HepG2 (cell line): ENCODE measurements at regions not wholly inside any gene's neighbourhood (a gene's known extent, or its start where the extent isn't known, plus 50 kb on each side); places are given as distances from the start of the nearest gene placed in this dataset.

Source experiments
- ATAC-seq: fragments of 200-7000 bp; cut with Tn5 transposase; 3 replicates; pipeline ENCODE4 v1.9.1; 2020; ENCODE audit warnings: mild to moderate bottlenecking, moderate library complexity
- BruUV-seq: library from RNA; stranded (reverse); fragments of 400-500 nt; replicated peaks from 2 replicates; lab custom pipeline; 2021; lab: Mats Ljungman, UMichigan
- CTCF ChIA-PET: fragments of 300-600 bp; formaldehyde crosslinking; extraction: SDS; loops from one replicate; lab custom pipeline; 2021; ENCODE audit warnings: low total read pairs, inconsistent platforms, low intra/inter-chr PET ratio; lab: Yijun Ruan, JAX
- POLR2A ChIA-PET: fragments of 350-600 bp; sonication (Branson Sonifier 250); formaldehyde crosslinking; loops from one replicate; lab custom pipeline; 2020; ENCODE audit warnings: antibody characterized with exemption, inconsistent platforms; lab: Yijun Ruan, JAX
- DNase-seq: peaks from one replicate; pipeline ENCODE4 v3.0.0-alpha.2; 2015; ENCODE audit warnings: low spot score
- FAIRE-seq: peaks from 3 replicates; lab custom pipeline; 2011; peaks lifted over from hg19 to GRCh38; lab: Jason Lieb, UNC
- H2AFZ ChIP-seq: one replicate; pipeline ENCODE4 v1.6.1; 2011; ENCODE audit warnings: low read length, inconsistent platforms
- H3K27ac ChIP-seq: fragments of 300-600 bp; 3 replicates; pipeline ENCODE4 v1.8.0; 2011; ENCODE audit warnings: mixed run types, mild to moderate bottlenecking, mixed read lengths, low read length, inconsistent platforms; ENCODE audit not compliant: insufficient read depth; ENCODE audit errors: extremely low read length
- H3K27me3 ChIP-seq, 2 experiments: fragments of 200-600 bp in 1 of 2; 2 replicates in 1 of 2; 3 replicates in 1 of 2; pipeline versions ENCODE4 v1.6.0 to v1.8.0; 2011; ENCODE audit warnings: low read length in 2 of 2, mild to moderate bottlenecking in 2 of 2, moderate library complexity in 2 of 2, inconsistent platforms in 1 of 2; ENCODE audit not compliant: insufficient read depth in 2 of 2, control insufficient read depth in 1 of 2
- H3K36me3 ChIP-seq, 2 experiments: fragments of 200-600 bp in 1 of 2; replicated peaks in 1 of 2; 2 replicates in 1 of 2; 3 replicates in 1 of 2; pipeline versions ENCODE4 v1.5.1 to v1.8.0; 2011; ENCODE audit warnings: low read length in 2 of 2, inconsistent platforms in 1 of 2; ENCODE audit not compliant: insufficient read depth in 2 of 2, control insufficient read depth in 1 of 2
- H3K4me1 ChIP-seq: 2 replicates; pipeline ENCODE4 v1.5.1; 2012; ENCODE audit warnings: low read length, inconsistent platforms; ENCODE audit not compliant: insufficient read depth
- H3K4me2 ChIP-seq: 2 replicates; pipeline ENCODE4 v1.6.0; 2011; ENCODE audit warnings: low read depth, low read length, inconsistent platforms
- H3K4me3 ChIP-seq, 3 experiments: fragments of 200-600 bp in 1 of 3; sonication (generic), shearing (Covaris generic) in 1 of 3; replicated peaks in 1 of 3; 2 replicates each; pipeline ENCODE4 v1.5.1; 2011 to 2016; ENCODE audit warnings: low read length in 3 of 3, inconsistent platforms in 2 of 3, low read depth in 2 of 3, mild to moderate bottlenecking in 2 of 3, control low read depth in 1 of 3, mixed read lengths in 1 of 3; ENCODE audit not compliant: insufficient read depth in 1 of 3
- H3K79me2 ChIP-seq: one replicate; pipeline ENCODE4 v1.6.1; 2011; ENCODE audit warnings: low read length, inconsistent platforms; ENCODE audit not compliant: insufficient read depth
- H3K9ac ChIP-seq: 2 replicates; pipeline ENCODE4 v1.6.0; 2011; ENCODE audit warnings: mild to moderate bottlenecking, low read depth, low read length, inconsistent platforms; ENCODE audit not compliant: insufficient read depth
- H3K9me3 ChIP-seq: 2 replicates; pipeline ENCODE4 v1.5.1; 2012; ENCODE audit warnings: mild to moderate bottlenecking, low read length
- H4K20me1 ChIP-seq: 2 replicates; pipeline ENCODE4 v1.6.0; 2011; ENCODE audit warnings: inconsistent platforms, mild to moderate bottlenecking, low read length, moderate library complexity; ENCODE audit not compliant: insufficient read depth
- CCDC6 ChIP-seq: sonication (generic); formaldehyde crosslinking; IDR thresholded peaks from 2 replicates; pipeline ENCODE4 v1.8.1; 2022; ENCODE audit warnings: mild to moderate bottlenecking, missing genetic modification reagents, moderate library complexity
- ELF1 ChIP-seq: sonication (generic); formaldehyde crosslinking; IDR thresholded peaks from 2 replicates; pipeline ENCODE4 v1.4.0; 2020; ENCODE audit warnings: missing genetic modification reagents
- EP300 ChIP-seq, 3 experiments: sonication (generic) in 1 of 3; formaldehyde crosslinking in 1 of 3; IDR thresholded peaks; 2 replicates each; pipeline versions ENCODE4 v1.5.1 to v1.6.1; 2011 to 2020; ENCODE audit warnings: low read depth in 2 of 3, low read length in 2 of 3, borderline replicate concordance in 1 of 3, improper control_type of control experiment in 1 of 3, mild to moderate bottlenecking in 1 of 3, missing genetic modification reagents in 1 of 3, moderate library complexity in 1 of 3
- KDM5B ChIP-seq: sonication (generic); formaldehyde crosslinking; IDR thresholded peaks from 2 replicates; pipeline ENCODE4 v1.4.0; 2020; ENCODE audit warnings: missing genetic modification reagents, mild to moderate bottlenecking, borderline replicate concordance
- MBNL3 ChIP-seq: fragments of 250-450 bp; sonication (Bioruptor Pico); conservative IDR thresholded peaks from 2 replicates; pipeline ENCODE4 v1.8.0; 2022; ENCODE audit warnings: mild to moderate bottlenecking, inconsistent platforms
- PLRG1 ChIP-seq: fragments of 450-650 bp; conservative IDR thresholded peaks from 2 replicates; pipeline ENCODE4 v1.6.1; 2016
- PLSCR1 ChIP-seq: sonication (generic); formaldehyde crosslinking; IDR thresholded peaks from 2 replicates; pipeline ENCODE4 v1.5.0; 2020; ENCODE audit warnings: missing genetic modification reagents, mild to moderate bottlenecking, borderline replicate concordance
- ZNF546 ChIP-seq: sonication (generic); formaldehyde crosslinking; conservative IDR thresholded peaks from 2 replicates; pipeline ENCODE4 v1.8.1; 2023; ENCODE audit warnings: mild to moderate bottlenecking, missing genetic modification reagents
- WGBS: methylation state at CpG from one replicate; pipeline ENCODE4 v1.1.6; 2017; ENCODE audit warnings: low lambda C conversion rate; 5-methylcytosine and 5-hydroxymethylcytosine counted together
- in situ Hi-C: cut with HindIII; loops from 2 replicates; pipeline ENCODE4 v1.10.0; 2017; ENCODE audit warnings: low pct_unique_long_range_greater_than_20kb; ENCODE audit not compliant: extremely low pct_ligation_motif_present
- intact Hi-C: fragments of 100-400 bp; cut with micrococcal nuclease; formaldehyde crosslinking; loops from one replicate; pipeline ENCODE4 v1.10.0; 2022; ENCODE audit not compliant: unreplicated experiment
- TF ChIP-seq, protein P1 (sequence below): sonication (generic); formaldehyde crosslinking; IDR thresholded peaks from 2 replicates; pipeline ENCODE4 v1.5.1; 2020; ENCODE audit warnings: mild to moderate bottlenecking, missing genetic modification reagents, borderline replicate concordance
- TF ChIP-seq, protein P2 (sequence below): sonication (generic); formaldehyde crosslinking; IDR thresholded peaks from 2 replicates; pipeline ENCODE4 v1.8.1; 2023; ENCODE audit warnings: mild to moderate bottlenecking, missing genetic modification reagents, borderline replicate concordance

DNA sequence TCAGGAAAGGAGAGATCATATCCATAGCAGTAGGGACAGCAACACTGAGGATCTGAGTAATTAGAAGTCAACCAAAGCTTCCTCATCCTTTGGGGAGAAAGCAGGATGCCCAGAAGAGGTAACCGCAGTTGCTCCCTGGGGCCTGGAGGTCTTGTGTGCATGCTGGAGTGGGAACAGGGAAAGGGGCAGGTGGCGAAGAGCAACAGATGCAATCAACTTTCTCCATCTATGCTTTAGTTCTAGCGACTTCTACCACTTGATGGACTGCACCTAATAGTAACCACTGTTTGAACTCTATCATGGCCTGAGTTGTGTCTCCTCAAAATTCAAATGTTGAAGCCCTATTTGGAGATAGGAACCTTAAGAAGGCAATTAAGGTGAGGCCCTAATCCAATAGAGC, 503.8 kb downstream of the NPIPA7 start:
- Histone ChIP-seq H3K9ac (no peak overlapping the region), H3K4me2 (no peak overlapping the region), H3K36me3 (no peaks in the 10 kb centered on the region), H3K4me1 (no peaks in the 10 kb centered on the region), H3K79me2 (no peaks in the 10 kb centered on the region), H4K20me1 (no peaks in the 10 kb centered on the region), H3K27ac (no peak overlapping the region), H3K27me3 (peaks cover 0 to 8% of the 10 kb centered on the region in 2 experiments; a peak in 1 of 5 replicates), H2AFZ (no peak overlapping the region), H3K4me3 (no peak overlapping the region), H3K9me3 (no peaks in the 10 kb centered on the region)
- ChIA-PET CTCF (no interaction called here), POLR2A (no interaction called here)
- 5% methylated on average over 3 of the region's 3 CpGs for WGBS
- in situ Hi-C loops (no loop called here), intact Hi-C loops (no loop called here)
- no peak for FAIRE-seq
- ATAC-seq = no peak
- BruUV-seq = no TSS peak
- no peak for DNase-seq
- TF ChIP-seq PLRG1 (no peak), MBNL3 (CRISPR knock-in tag) (no peak), PLSCR1 (CRISPR knock-in tag) (no peak), KDM5B (CRISPR knock-in tag) (no peak), ELF1 (CRISPR knock-in tag) (no peak)

GRCh38 chr16:16884451-16884850, 505.5 kb downstream of the NPIPA7 start:
- Histone ChIP-seq H2AFZ (no peak overlapping the region), H3K79me2 (no peaks in the 10 kb centered on the region), H3K4me1 (no peaks in the 10 kb centered on the region), H3K36me3 (no peaks in the 10 kb centered on the region), H3K9ac (no peak overlapping the region), H3K27ac (no peak overlapping the region), H4K20me1 (no peaks in the 10 kb centered on the region), H3K4me3 (no peak overlapping the region), H3K9me3 (no peaks in the 10 kb centered on the region), H3K27me3 (peaks cover 0 to 22% of the 10 kb centered on the region in 2 experiments; a peak in 1 of 5 replicates), H3K4me2 (no peak overlapping the region)
- ATAC-seq (no peak), FAIRE-seq (no peak), DNase-seq (no peak)
- intact Hi-C loops (no loop called here), in situ Hi-C loops (no loop called here)
- TF ChIP-seq, protein P1, sequence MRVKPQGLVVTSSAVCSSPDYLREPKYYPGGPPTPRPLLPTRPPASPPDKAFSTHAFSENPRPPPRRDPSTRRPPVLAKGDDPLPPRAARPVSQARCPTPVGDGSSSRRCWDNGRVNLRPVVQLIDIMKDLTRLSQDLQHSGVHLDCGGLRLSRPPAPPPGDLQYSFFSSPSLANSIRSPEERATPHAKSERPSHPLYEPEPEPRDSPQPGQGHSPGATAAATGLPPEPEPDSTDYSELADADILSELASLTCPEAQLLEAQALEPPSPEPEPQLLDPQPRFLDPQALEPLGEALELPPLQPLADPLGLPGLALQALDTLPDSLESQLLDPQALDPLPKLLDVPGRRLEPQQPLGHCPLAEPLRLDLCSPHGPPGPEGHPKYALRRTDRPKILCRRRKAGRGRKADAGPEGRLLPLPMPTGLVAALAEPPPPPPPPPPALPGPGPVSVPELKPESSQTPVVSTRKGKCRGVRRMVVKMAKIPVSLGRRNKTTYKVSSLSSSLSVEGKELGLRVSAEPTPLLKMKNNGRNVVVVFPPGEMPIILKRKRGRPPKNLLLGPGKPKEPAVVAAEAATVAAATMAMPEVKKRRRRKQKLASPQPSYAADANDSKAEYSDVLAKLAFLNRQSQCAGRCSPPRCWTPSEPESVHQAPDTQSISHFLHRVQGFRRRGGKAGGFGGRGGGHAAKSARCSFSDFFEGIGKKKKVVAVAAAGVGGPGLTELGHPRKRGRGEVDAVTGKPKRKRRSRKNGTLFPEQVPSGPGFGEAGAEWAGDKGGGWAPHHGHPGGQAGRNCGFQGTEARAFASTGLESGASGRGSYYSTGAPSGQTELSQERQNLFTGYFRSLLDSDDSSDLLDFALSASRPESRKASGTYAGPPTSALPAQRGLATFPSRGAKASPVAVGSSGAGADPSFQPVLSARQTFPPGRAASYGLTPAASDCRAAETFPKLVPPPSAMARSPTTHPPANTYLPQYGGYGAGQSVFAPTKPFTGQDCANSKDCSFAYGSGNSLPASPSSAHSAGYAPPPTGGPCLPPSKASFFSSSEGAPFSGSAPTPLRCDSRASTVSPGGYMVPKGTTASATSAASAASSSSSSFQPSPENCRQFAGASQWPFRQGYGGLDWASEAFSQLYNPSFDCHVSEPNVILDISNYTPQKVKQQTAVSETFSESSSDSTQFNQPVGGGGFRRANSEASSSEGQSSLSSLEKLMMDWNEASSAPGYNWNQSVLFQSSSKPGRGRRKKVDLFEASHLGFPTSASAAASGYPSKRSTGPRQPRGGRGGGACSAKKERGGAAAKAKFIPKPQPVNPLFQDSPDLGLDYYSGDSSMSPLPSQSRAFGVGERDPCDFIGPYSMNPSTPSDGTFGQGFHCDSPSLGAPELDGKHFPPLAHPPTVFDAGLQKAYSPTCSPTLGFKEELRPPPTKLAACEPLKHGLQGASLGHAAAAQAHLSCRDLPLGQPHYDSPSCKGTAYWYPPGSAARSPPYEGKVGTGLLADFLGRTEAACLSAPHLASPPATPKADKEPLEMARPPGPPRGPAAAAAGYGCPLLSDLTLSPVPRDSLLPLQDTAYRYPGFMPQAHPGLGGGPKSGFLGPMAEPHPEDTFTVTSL (CRISPR knock-in tag) = no peak
- TF ChIP-seq, protein P2, sequence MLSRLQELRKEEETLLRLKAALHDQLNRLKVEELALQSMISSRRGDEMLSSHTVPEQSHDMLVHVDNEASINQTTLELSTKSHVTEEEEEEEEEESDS (CRISPR knock-in tag) = no peak
- no peak for TF ChIP-seq CCDC6 (CRISPR knock-in tag)
- TF ChIP-seq ZNF546 (CRISPR knock-in tag) = no peak
- TF ChIP-seq EP300 (IDR thresholded peaks at IDR 0.05; ENCODE audit: low read depth in 2 of 2, low read length in 2 of 2) = no peak
- no peak for TF ChIP-seq EP300 (CRISPR knock-in tag; IDR thresholded peaks at IDR 0.05; ENCODE audit: borderline replicate concordance)
- 0% methylated on average over 1 of the region's 1 CpG for WGBS
- no TSS peak for BruUV-seq
- CTCF ChIA-PET = no interaction called here
- POLR2A ChIA-PET = no interaction called here
